ENCODE measurements at regions not wholly inside any gene's neighbourhood (a gene's known extent, or its start where the extent isn't known, plus 50 kb on each side); places are given as distances from the start of the nearest gene placed in this dataset.

DNA sequence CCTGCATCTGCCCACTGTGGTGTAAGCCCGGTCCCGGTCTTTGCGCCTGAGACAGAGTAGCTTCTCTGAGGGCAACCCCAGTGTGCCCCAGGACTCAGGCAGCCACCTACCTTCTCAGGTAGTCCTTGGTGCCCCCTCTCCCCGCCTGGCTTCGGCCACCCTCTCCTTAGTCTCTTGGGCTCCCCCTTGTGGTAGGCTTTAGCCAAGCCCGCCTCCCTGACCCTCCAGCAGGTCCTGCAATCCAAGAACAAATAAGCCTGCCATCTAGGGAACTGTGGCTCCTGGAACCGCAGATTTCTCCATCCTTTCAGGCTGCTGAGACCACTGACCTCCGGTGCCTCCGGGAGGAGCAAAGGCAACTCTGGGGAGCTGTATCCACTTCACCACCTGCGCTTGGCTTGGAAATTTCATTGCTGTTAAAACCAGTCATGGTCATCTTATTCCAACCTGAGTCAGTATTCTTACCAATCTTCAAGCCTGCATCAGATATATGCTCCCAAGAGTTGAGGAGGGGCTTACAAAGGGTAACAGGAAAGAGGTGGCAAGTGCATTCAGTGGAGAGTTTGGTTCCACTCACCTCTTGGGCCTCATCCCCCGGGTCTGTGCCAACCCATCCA is 52.8 kb upstream of the TENM4 start:
- TF ChIP-seq, protein P1, sequence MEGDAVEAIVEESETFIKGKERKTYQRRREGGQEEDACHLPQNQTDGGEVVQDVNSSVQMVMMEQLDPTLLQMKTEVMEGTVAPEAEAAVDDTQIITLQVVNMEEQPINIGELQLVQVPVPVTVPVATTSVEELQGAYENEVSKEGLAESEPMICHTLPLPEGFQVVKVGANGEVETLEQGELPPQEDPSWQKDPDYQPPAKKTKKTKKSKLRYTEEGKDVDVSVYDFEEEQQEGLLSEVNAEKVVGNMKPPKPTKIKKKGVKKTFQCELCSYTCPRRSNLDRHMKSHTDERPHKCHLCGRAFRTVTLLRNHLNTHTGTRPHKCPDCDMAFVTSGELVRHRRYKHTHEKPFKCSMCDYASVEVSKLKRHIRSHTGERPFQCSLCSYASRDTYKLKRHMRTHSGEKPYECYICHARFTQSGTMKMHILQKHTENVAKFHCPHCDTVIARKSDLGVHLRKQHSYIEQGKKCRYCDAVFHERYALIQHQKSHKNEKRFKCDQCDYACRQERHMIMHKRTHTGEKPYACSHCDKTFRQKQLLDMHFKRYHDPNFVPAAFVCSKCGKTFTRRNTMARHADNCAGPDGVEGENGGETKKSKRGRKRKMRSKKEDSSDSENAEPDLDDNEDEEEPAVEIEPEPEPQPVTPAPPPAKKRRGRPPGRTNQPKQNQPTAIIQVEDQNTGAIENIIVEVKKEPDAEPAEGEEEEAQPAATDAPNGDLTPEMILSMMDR (IDR thresholded peaks at IDR 0.05; ENCODE audit: insufficient read depth, missing control alignments): peak; percentile 88
- peak; percentile 28 for DNase-seq (ENCODE audit: insufficient read length, low spot score)
- FAIRE-seq: no peak

DNA sequence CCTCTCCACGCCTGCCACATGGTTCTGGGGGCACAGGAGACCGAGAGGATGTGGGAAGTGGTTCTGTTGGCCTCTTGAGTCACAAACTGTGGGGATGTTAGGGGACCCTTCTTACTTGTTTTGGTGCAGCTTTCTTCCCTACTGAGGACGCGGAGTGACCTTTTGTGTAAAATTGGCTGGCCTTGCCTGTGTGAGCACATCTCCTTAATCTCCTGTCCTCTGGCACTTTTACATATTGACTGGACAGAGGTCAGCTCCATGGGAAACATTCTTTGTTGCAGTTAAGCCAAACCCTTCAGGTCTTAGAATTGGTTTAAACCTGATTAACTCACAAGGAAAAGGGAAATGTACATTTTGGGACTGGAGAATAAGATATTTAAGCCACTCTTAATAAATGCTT is 51.2 kb upstream of the TENM4 start:
- TF ChIP-seq, protein P1 (IDR thresholded peaks at IDR 0.05; ENCODE audit: insufficient read depth, missing control alignments): no peak
- no peak for DNase-seq (ENCODE audit: insufficient read length, low spot score)
- FAIRE-seq: no peak
